SK-N-SH treated with all-trans-retinoic acid at 6 μM for 48 hours (cell line): ENCODE measurements at regions not wholly inside any gene's neighbourhood (a gene's known extent, or its start where the extent isn't known, plus 50 kb on each side); places are given as distances from the start of the nearest gene placed in this dataset.

Experiments
- ATAC-seq: fragments of 200-7000 bp; cut with Tn5 transposase; 3 replicates; pipeline ENCODE4 v1.9.1; 2020; ENCODE audit warnings: mild to moderate bottlenecking, moderate library complexity
- ARNTL ChIP-seq: fragments of 450-650 bp; formaldehyde crosslinking; IDR thresholded peaks from 2 replicates; pipeline ENCODE4 v1.5.0; 2020; ENCODE audit warnings: low read depth, mild to moderate bottlenecking, moderate library complexity, borderline replicate concordance
- BACH2 ChIP-seq: fragments of 250-450 bp; sonication (Bioruptor Pico); IDR thresholded peaks from 2 replicates; pipeline ENCODE4 v1.9.0; 2021; ENCODE audit warnings: mild to moderate bottlenecking, borderline replicate concordance
- CSDC2 ChIP-seq: fragments of 250-450 bp; sonication (Bioruptor Pico); IDR thresholded peaks from 2 replicates; pipeline ENCODE4 v1.5.0; 2020; ENCODE audit warnings: mild to moderate bottlenecking, moderate library complexity
- GLIS3 ChIP-seq: fragments of 250-450 bp; sonication (Bioruptor Pico); IDR thresholded peaks from 2 replicates; pipeline ENCODE4 v1.5.0; 2020; ENCODE audit warnings: mild to moderate bottlenecking, moderate library complexity
- ISL1 ChIP-seq: fragments of 250-450 bp; sonication (Bioruptor Pico); IDR thresholded peaks from 2 replicates; pipeline ENCODE4 v2.1.2; 2022; ENCODE audit warnings: mild to moderate bottlenecking, moderate library complexity
- PPARA ChIP-seq: fragments of 250-450 bp; sonication (Bioruptor Pico); IDR thresholded peaks from 2 replicates; pipeline ENCODE4 v1.5.0; 2020; ENCODE audit warnings: mild to moderate bottlenecking, borderline replicate concordance
- RARB ChIP-seq: fragments of 250-450 bp; sonication (Bioruptor Pico); IDR thresholded peaks from 2 replicates; pipeline ENCODE4 v1.8.0; 2021; ENCODE audit warnings: mild to moderate bottlenecking, moderate library complexity
- SNAI2 ChIP-seq: fragments of 250-450 bp; sonication (Bioruptor Pico); IDR thresholded peaks from 2 replicates; pipeline ENCODE4 v1.5.0; 2020; ENCODE audit warnings: mild to moderate bottlenecking, moderate library complexity
- TCF4 ChIP-seq: fragments of 250-450 bp; sonication (Bioruptor Pico); IDR thresholded peaks from 2 replicates; pipeline ENCODE4 v1.8.0; 2021; ENCODE audit warnings: mild to moderate bottlenecking, moderate library complexity, borderline replicate concordance
- ZC3H10 ChIP-seq: fragments of 250-450 bp; sonication (Bioruptor Pico); IDR thresholded peaks from 2 replicates; pipeline ENCODE4 v1.5.1; 2021; ENCODE audit warnings: mild to moderate bottlenecking, moderate library complexity
- ZFP3 ChIP-seq: fragments of 250-450 bp; sonication (Bioruptor Pico); IDR thresholded peaks from 2 replicates; pipeline ENCODE4 v1.5.0; 2020; ENCODE audit warnings: mild to moderate bottlenecking, moderate library complexity
- ZFP30 ChIP-seq: fragments of 450-650 bp; formaldehyde crosslinking; IDR thresholded peaks from 2 replicates; pipeline ENCODE4 v1.5.0; 2022; ENCODE audit warnings: mild to moderate bottlenecking, moderate library complexity
- ZNF70 ChIP-seq: fragments of 450-650 bp; formaldehyde crosslinking; IDR thresholded peaks from 2 replicates; pipeline ENCODE4 v1.5.0; 2020; ENCODE audit warnings: mild to moderate bottlenecking, moderate library complexity
- ZNF8 ChIP-seq: fragments of 450-650 bp; formaldehyde crosslinking; IDR thresholded peaks from 2 replicates; pipeline ENCODE4 v1.5.0; 2020; ENCODE audit warnings: mild to moderate bottlenecking, moderate library complexity
- TF ChIP-seq, protein P1 (sequence below): fragments of 250-450 bp; sonication (Bioruptor Pico); IDR thresholded peaks from 2 replicates; pipeline ENCODE4 v1.8.0; 2020; ENCODE audit warnings: mild to moderate bottlenecking, moderate library complexity, borderline replicate concordance
- TF ChIP-seq, protein P2 (sequence below): fragments of 250-450 bp; sonication (Bioruptor Pico); IDR thresholded peaks from 2 replicates; pipeline ENCODE4 v1.5.0; 2020; ENCODE audit warnings: mild to moderate bottlenecking, moderate library complexity
- TF ChIP-seq, protein P3 (sequence below): fragments of 250-450 bp; sonication (Bioruptor Pico); IDR thresholded peaks from 2 replicates; pipeline ENCODE4 v1.8.0; 2021; ENCODE audit warnings: low read depth, mild to moderate bottlenecking, moderate library complexity, borderline replicate concordance
- TF ChIP-seq, protein P4 (sequence below): fragments of 250-450 bp; sonication (Bioruptor Pico); IDR thresholded peaks from 2 replicates; pipeline ENCODE4 v1.5.1; 2021; ENCODE audit warnings: mild to moderate bottlenecking, moderate library complexity

DNA sequence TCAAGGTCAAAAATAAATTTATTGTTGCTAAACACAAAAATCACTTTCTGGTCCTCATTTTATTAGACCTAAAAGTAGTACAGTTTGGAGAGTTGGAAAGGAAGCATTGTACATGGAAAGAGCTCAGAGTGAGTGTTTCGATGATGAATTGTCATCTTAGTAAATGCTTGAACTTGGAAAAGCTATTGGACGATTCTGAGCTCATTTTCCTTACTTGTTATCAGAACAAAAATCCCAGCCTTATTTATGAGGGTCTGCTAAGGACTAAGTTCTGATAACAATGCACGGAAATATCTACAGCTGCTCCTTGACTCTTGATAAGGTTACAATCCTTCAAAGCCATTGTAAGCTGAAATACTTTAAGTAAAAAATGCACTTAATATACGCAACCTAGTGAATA is 710.0 kb upstream of the PTBP2 start:
- no peak for ATAC-seq
- TF ChIP-seq, protein P1, sequence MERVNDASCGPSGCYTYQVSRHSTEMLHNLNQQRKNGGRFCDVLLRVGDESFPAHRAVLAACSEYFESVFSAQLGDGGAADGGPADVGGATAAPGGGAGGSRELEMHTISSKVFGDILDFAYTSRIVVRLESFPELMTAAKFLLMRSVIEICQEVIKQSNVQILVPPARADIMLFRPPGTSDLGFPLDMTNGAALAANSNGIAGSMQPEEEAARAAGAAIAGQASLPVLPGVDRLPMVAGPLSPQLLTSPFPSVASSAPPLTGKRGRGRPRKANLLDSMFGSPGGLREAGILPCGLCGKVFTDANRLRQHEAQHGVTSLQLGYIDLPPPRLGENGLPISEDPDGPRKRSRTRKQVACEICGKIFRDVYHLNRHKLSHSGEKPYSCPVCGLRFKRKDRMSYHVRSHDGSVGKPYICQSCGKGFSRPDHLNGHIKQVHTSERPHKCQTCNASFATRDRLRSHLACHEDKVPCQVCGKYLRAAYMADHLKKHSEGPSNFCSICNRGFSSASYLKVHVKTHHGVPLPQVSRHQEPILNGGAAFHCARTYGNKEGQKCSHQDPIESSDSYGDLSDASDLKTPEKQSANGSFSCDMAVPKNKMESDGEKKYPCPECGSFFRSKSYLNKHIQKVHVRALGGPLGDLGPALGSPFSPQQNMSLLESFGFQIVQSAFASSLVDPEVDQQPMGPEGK, result no peak
- no peak for TF ChIP-seq BACH2 (CRISPR knock-in tag)
- TF ChIP-seq, protein P2, sequence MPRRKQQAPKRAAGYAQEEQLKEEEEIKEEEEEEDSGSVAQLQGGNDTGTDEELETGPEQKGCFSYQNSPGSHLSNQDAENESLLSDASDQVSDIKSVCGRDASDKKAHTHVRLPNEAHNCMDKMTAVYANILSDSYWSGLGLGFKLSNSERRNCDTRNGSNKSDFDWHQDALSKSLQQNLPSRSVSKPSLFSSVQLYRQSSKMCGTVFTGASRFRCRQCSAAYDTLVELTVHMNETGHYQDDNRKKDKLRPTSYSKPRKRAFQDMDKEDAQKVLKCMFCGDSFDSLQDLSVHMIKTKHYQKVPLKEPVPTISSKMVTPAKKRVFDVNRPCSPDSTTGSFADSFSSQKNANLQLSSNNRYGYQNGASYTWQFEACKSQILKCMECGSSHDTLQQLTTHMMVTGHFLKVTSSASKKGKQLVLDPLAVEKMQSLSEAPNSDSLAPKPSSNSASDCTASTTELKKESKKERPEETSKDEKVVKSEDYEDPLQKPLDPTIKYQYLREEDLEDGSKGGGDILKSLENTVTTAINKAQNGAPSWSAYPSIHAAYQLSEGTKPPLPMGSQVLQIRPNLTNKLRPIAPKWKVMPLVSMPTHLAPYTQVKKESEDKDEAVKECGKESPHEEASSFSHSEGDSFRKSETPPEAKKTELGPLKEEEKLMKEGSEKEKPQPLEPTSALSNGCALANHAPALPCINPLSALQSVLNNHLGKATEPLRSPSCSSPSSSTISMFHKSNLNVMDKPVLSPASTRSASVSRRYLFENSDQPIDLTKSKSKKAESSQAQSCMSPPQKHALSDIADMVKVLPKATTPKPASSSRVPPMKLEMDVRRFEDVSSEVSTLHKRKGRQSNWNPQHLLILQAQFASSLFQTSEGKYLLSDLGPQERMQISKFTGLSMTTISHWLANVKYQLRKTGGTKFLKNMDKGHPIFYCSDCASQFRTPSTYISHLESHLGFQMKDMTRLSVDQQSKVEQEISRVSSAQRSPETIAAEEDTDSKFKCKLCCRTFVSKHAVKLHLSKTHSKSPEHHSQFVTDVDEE (CRISPR knock-in tag), result no peak
- no peak for TF ChIP-seq PPARA (CRISPR knock-in tag)
- TF ChIP-seq SNAI2 (CRISPR knock-in tag), result no peak

DNA sequence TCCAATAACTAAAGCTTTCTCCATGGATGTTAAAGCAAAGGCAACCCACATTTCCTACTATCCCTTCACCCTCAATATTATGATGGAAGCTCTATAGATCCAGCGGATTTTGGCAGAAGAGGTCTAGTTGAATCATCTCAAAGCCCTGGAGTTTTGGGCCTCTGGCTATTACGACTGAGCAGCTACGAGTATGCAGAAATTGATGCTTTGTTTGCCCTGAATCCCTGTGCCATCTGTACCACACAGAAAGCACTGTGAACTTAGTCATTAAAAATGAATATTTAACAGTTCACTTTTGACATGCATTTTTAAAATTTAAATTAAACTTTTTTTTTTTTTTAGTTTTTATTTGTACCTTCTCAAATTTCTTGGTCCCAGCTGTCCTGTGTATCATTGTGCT is 705.4 kb upstream of the PTBP2 start:
- no peak for ATAC-seq
- TF ChIP-seq, protein P3, sequence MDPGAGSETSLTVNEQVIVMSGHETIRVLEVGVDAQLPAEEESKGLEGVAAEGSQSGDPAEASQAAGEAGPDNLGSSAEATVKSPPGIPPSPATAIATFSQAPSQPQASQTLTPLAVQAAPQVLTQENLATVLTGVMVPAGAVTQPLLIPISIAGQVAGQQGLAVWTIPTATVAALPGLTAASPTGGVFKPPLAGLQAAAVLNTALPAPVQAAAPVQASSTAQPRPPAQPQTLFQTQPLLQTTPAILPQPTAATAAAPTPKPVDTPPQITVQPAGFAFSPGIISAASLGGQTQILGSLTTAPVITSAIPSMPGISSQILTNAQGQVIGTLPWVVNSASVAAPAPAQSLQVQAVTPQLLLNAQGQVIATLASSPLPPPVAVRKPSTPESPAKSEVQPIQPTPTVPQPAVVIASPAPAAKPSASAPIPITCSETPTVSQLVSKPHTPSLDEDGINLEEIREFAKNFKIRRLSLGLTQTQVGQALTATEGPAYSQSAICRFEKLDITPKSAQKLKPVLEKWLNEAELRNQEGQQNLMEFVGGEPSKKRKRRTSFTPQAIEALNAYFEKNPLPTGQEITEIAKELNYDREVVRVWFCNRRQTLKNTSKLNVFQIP (CRISPR knock-in tag), result no peak
- TF ChIP-seq GLIS3 (CRISPR knock-in tag) (no peak), BACH2 (CRISPR knock-in tag) (no peak), ZFP30 (CRISPR knock-in tag) (no peak), ZC3H10 (CRISPR knock-in tag) (no peak), ZNF70 (CRISPR knock-in tag) (no peak), ZNF8 (no peak), CSDC2 (no peak), ZFP3 (CRISPR knock-in tag) (no peak), ISL1 (CRISPR knock-in tag) (no peak), PPARA (CRISPR knock-in tag) (no peak)
- TF ChIP-seq, protein P2 (CRISPR knock-in tag), result no peak
- TF ChIP-seq, protein P1, result no peak
- TF ChIP-seq, protein P4, sequence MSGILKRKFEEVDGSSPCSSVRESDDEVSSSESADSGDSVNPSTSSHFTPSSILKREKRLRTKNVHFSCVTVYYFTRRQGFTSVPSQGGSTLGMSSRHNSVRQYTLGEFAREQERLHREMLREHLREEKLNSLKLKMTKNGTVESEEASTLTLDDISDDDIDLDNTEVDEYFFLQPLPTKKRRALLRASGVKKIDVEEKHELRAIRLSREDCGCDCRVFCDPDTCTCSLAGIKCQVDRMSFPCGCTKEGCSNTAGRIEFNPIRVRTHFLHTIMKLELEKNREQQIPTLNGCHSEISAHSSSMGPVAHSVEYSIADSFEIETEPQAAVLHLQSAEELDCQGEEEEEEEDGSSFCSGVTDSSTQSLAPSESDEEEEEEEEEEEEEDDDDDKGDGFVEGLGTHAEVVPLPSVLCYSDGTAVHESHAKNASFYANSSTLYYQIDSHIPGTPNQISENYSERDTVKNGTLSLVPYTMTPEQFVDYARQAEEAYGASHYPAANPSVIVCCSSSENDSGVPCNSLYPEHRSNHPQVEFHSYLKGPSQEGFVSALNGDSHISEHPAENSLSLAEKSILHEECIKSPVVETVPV (CRISPR knock-in tag), result no peak

DNA sequence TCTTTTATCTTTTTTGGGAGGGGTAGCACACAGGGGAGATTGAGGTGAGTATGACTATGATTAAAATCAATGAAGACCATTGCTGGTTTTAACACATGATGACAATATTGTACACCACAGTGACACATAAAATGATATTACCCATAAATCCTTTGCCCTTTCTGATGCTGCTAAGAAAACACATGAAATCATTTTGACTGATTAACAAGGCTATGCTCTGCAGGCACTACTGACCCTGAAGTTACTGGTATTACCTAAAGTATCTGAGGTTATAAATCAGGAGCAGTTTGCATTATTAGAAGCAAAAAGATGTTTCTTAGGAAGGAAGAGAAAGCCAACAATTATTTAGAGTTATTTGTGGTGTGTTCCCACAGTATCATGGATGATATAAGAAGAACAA is 701.2 kb upstream of the PTBP2 start:
- no peak for TF ChIP-seq ZNF70 (CRISPR knock-in tag)
- ATAC-seq, result no peak

DNA sequence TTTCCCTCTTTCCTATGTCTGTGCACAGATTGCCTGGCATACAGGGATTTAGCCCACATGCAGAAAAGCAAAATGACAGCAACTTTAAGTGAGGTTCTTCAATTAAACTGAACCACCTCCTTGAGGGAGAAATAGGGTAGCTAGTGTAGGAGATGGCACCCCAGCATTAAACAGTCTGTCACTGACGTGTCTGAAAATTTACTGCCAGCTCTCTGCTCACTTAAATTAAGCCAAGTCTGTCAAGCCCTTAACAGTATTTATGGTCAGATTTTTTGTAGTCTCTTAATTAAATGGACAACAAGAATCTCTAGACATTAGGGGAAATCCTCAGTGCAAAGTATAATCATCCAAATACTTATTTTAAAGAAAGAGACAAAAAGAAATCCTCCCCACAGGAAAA is 696.5 kb upstream of the PTBP2 start:
- no peak for ATAC-seq
- TF ChIP-seq CSDC2, result no peak
- no peak for TF ChIP-seq ISL1 (CRISPR knock-in tag)
- TF ChIP-seq, protein P2 (CRISPR knock-in tag), result no peak
- TF ChIP-seq, protein P3 (CRISPR knock-in tag), result no peak
- TF ChIP-seq TCF4 (CRISPR knock-in tag), result no peak
- TF ChIP-seq SNAI2 (CRISPR knock-in tag), result no peak
- TF ChIP-seq RARB, result no peak
- TF ChIP-seq ARNTL (CRISPR knock-in tag), result no peak
